PFSK-1 (cell line): ENCODE measurements at regions not wholly inside any gene's neighbourhood (a gene's known extent, or its start where the extent isn't known, plus 50 kb on each side); places are given as distances from the start of the nearest gene placed in this dataset.

Experiments used
- FOXP2 ChIP-seq: optimal IDR thresholded peaks from 2 replicates; pipeline ENCODE3; 2011; ENCODE audit warnings: borderline replicate concordance, control low read depth, inconsistent platforms; ENCODE audit not compliant: insufficient read depth; ENCODE audit errors: extremely low read length, extremely low read depth
- POLR2AphosphoS5 ChIP-seq: IDR thresholded peaks from 2 replicates; pipeline ENCODE4 v1.6.1; 2012; ENCODE audit warnings: low read depth, mild to moderate bottlenecking, control low read depth, low read length, moderate library complexity
- REST ChIP-seq, 2 experiments: IDR thresholded peaks; 2 replicates each; pipeline versions ENCODE4 v1.6.1 to v1.8.0; 2011 to 2012; ENCODE audit warnings: low read depth in 2 of 2, low read length in 2 of 2, control low read depth in 1 of 2, inconsistent platforms in 1 of 2, mild to moderate bottlenecking in 1 of 2, moderate library complexity in 1 of 2; ENCODE audit not compliant: insufficient read depth in 1 of 2
- SIN3A ChIP-seq: IDR thresholded peaks from 2 replicates; pipeline ENCODE4 v1.6.1; 2012; ENCODE audit warnings: mild to moderate bottlenecking, low read length, moderate library complexity, borderline replicate concordance; ENCODE audit not compliant: insufficient read depth
- TAF1 ChIP-seq: IDR thresholded peaks from 2 replicates; pipeline ENCODE4 v1.6.1; 2012; ENCODE audit warnings: low read length, control low read depth, borderline replicate concordance; ENCODE audit not compliant: insufficient read depth

- TF ChIP-seq POLR2AphosphoS5, result no peak
- TF ChIP-seq SIN3A, result no peak
- TF ChIP-seq TAF1, result no peak
- no peak for TF ChIP-seq FOXP2
- no peak for TF ChIP-seq REST (IDR thresholded peaks at IDR 0.05; ENCODE audit: insufficient read depth in 1 of 2, low read depth in 2 of 2, low read length in 2 of 2)
Measured at GRCh38 chr11:134464981-134465730, 53.1 kb upstream of the B3GAT1 start.

GRCh38 chr11:134464196-134464595 lies 52.2 kb upstream of the B3GAT1 start:
- TF ChIP-seq POLR2AphosphoS5 (no peak), TAF1 (no peak), REST (IDR thresholded peaks at IDR 0.05; ENCODE audit: insufficient read depth in 1 of 2, low read depth in 2 of 2, low read length in 2 of 2) (no peak), FOXP2 (no peak), SIN3A (no peak)

GRCh38 chr11:134463716-134464115 lies 51.7 kb upstream of the B3GAT1 start:
- TF ChIP-seq REST (IDR thresholded peaks at IDR 0.05; ENCODE audit: insufficient read depth in 1 of 2, low read depth in 2 of 2, low read length in 2 of 2) (no peak), SIN3A (no peak)
